ENCODE measurements at regions not wholly inside any gene's neighbourhood (a gene's known extent, or its start where the extent isn't known, plus 50 kb on each side); places are given as distances from the start of the nearest gene placed in this dataset.
"Not testable (repeated sequence)": the region's sequence is repeated elsewhere in the genome, so short reads cannot be mapped to it uniquely, and the experiment has no call there.

GRCh38 chrX:56385960-56386359 is 153.8 kb downstream of the KLF8 start:
- DNase-seq (ENCODE audit: insufficient read length, low spot score, missing footprints), result no peak
- H3K9me3 ChIP-seq (ENCODE audit: low read depth, low read length), result no peaks in the 10 kb centered on the region
- no peak overlapping the region for H3K4me2 ChIP-seq (ENCODE audit: insufficient read depth, low read length)
- TF ChIP-seq, protein P1, sequence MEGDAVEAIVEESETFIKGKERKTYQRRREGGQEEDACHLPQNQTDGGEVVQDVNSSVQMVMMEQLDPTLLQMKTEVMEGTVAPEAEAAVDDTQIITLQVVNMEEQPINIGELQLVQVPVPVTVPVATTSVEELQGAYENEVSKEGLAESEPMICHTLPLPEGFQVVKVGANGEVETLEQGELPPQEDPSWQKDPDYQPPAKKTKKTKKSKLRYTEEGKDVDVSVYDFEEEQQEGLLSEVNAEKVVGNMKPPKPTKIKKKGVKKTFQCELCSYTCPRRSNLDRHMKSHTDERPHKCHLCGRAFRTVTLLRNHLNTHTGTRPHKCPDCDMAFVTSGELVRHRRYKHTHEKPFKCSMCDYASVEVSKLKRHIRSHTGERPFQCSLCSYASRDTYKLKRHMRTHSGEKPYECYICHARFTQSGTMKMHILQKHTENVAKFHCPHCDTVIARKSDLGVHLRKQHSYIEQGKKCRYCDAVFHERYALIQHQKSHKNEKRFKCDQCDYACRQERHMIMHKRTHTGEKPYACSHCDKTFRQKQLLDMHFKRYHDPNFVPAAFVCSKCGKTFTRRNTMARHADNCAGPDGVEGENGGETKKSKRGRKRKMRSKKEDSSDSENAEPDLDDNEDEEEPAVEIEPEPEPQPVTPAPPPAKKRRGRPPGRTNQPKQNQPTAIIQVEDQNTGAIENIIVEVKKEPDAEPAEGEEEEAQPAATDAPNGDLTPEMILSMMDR (IDR thresholded peaks at IDR 0.05; ENCODE audit: extremely low read depth, low read depth, low read length), result no peak
- no peaks in the 10 kb centered on the region for H3K79me2 ChIP-seq (ENCODE audit: insufficient read depth, low read length)
- no peak overlapping the region for H3K4me3 ChIP-seq (ENCODE audit: insufficient read depth, low read length)
- no peak overlapping the region for H3K27ac ChIP-seq (ENCODE audit: low read depth, low read length)
- H3K27me3 ChIP-seq (ENCODE audit: insufficient read depth, low read length), result no peaks in the 10 kb centered on the region
- no peaks in the 10 kb centered on the region for H3K4me1 ChIP-seq (ENCODE audit: insufficient read depth, low read length)
- no peaks in the 10 kb centered on the region for H3K36me3 ChIP-seq (ENCODE audit: insufficient read depth, low read length)
- no peaks in the 10 kb centered on the region for H4K20me1 ChIP-seq (ENCODE audit: insufficient read depth, low read length)
- H2AFZ ChIP-seq (ENCODE audit: low read length), result no peak overlapping the region

GRCh38 chrX:56397636-56398035 is 165.5 kb downstream of the KLF8 start:
- no peaks in the 10 kb centered on the region for H3K36me3 ChIP-seq (ENCODE audit: insufficient read depth, low read length)
- no peak overlapping the region for H3K4me3 ChIP-seq (ENCODE audit: insufficient read depth, low read length)
- H3K4me2 ChIP-seq (ENCODE audit: insufficient read depth, low read length), result no peak overlapping the region
- no peak for DNase-seq (ENCODE audit: insufficient read length, low spot score, missing footprints)
- no peaks in the 10 kb centered on the region for H3K79me2 ChIP-seq (ENCODE audit: insufficient read depth, low read length)
- no peak overlapping the region for H2AFZ ChIP-seq (ENCODE audit: low read length)
- no peaks in the 10 kb centered on the region for H4K20me1 ChIP-seq (ENCODE audit: insufficient read depth, low read length)
- H3K4me1 ChIP-seq (ENCODE audit: insufficient read depth, low read length), result no peaks in the 10 kb centered on the region
- no peaks in the 10 kb centered on the region for H3K9me3 ChIP-seq (ENCODE audit: low read depth, low read length)
- H3K27me3 ChIP-seq (ENCODE audit: insufficient read depth, low read length), result no peaks in the 10 kb centered on the region
- H3K27ac ChIP-seq (ENCODE audit: low read depth, low read length), result no peak overlapping the region
- TF ChIP-seq, protein P1 (IDR thresholded peaks at IDR 0.05; ENCODE audit: extremely low read depth, low read depth, low read length), result no peak

DNA sequence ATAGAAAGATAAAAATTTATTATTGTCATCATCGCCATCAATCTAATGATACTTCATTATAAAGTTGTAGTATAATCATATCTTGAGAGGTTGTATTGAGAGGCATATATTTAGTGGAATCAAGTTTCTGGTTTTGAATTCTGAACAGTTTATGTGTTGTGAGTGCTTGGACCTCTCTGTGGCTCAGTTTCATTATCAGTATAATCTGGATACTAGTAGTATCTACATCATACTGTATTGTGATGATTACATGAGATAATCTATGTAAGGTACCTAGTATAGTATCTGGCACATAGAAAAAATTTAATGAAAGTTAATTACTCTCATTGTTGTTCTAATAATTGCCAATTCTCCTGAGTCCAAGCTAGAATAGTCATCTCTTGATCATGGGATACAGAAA is 161.2 kb upstream of the UBQLN2 start:
- Histone ChIP-seq H3K36me3 (ENCODE audit: insufficient read depth, low read length) (no peaks in the 10 kb centered on the region), H2AFZ (ENCODE audit: low read length) (no peak overlapping the region)

GRCh38 chrX:56429581-56429980 is 133.8 kb upstream of the UBQLN2 start:
- H3K4me2 ChIP-seq (ENCODE audit: insufficient read depth, low read length), result no peak overlapping the region
- H3K4me1 ChIP-seq (ENCODE audit: insufficient read depth, low read length), result no peaks in the 10 kb centered on the region
- H3K4me3 ChIP-seq (ENCODE audit: insufficient read depth, low read length), result no peak overlapping the region
- TF ChIP-seq, protein P1 (IDR thresholded peaks at IDR 0.05; ENCODE audit: extremely low read depth, low read depth, low read length), result no peak
- no peaks in the 10 kb centered on the region for H3K36me3 ChIP-seq (ENCODE audit: insufficient read depth, low read length)
- no peak overlapping the region for H2AFZ ChIP-seq (ENCODE audit: low read length)
- no peaks in the 10 kb centered on the region for H3K27me3 ChIP-seq (ENCODE audit: insufficient read depth, low read length)
- H3K9me3 ChIP-seq (ENCODE audit: low read depth, low read length), result no peaks in the 10 kb centered on the region
- no peak overlapping the region for H3K27ac ChIP-seq (ENCODE audit: low read depth, low read length)
- no peaks in the 10 kb centered on the region for H3K79me2 ChIP-seq (ENCODE audit: insufficient read depth, low read length)
- H4K20me1 ChIP-seq (ENCODE audit: insufficient read depth, low read length), result no peaks in the 10 kb centered on the region
- DNase-seq (ENCODE audit: insufficient read length, low spot score, missing footprints), result no peak

More for the DNA sequence above, 161.2 kb upstream of the UBQLN2 start:
- Histone ChIP-seq H3K4me1 (ENCODE audit: insufficient read depth, low read length) (no peaks in the 10 kb centered on the region), H4K20me1 (ENCODE audit: insufficient read depth, low read length) (no peaks in the 10 kb centered on the region), H3K27me3 (ENCODE audit: insufficient read depth, low read length) (no peaks in the 10 kb centered on the region), H3K79me2 (ENCODE audit: insufficient read depth, low read length) (no peaks in the 10 kb centered on the region), H3K4me3 (ENCODE audit: insufficient read depth, low read length) (no peak overlapping the region), H3K4me2 (ENCODE audit: insufficient read depth, low read length) (no peak overlapping the region), H3K9me3 (ENCODE audit: low read depth, low read length) (no peaks in the 10 kb centered on the region), H3K27ac (ENCODE audit: low read depth, low read length) (no peak overlapping the region)
- TF ChIP-seq, protein P1 (IDR thresholded peaks at IDR 0.05; ENCODE audit: extremely low read depth, low read depth, low read length), result no peak
- no peak for DNase-seq (ENCODE audit: insufficient read length, low spot score, missing footprints)

- H4K20me1 ChIP-seq (ENCODE audit: insufficient read depth, low read length); H3K27ac ChIP-seq (ENCODE audit: low read depth, low read length); H2AFZ ChIP-seq (ENCODE audit: low read length); H3K9me3 ChIP-seq (ENCODE audit: low read depth, low read length); H3K79me2 ChIP-seq (ENCODE audit: insufficient read depth, low read length); H3K4me3 ChIP-seq (ENCODE audit: insufficient read depth, low read length); H3K4me1 ChIP-seq (ENCODE audit: insufficient read depth, low read length); H3K36me3 ChIP-seq (ENCODE audit: insufficient read depth, low read length); H3K4me2 ChIP-seq (ENCODE audit: insufficient read depth, low read length); DNase-seq (ENCODE audit: insufficient read length, low spot score, missing footprints); H3K27me3 ChIP-seq (ENCODE audit: insufficient read depth, low read length): not testable (repeated sequence)
Measured at GRCh38 chrX:56451981-56452380, 111.4 kb upstream of the UBQLN2 start.
